ENCODE measurements at regions not wholly inside any gene's neighbourhood (a gene's known extent, or its start where the extent isn't known, plus 50 kb on each side); places are given as distances from the start of the nearest gene placed in this dataset.

DNA sequence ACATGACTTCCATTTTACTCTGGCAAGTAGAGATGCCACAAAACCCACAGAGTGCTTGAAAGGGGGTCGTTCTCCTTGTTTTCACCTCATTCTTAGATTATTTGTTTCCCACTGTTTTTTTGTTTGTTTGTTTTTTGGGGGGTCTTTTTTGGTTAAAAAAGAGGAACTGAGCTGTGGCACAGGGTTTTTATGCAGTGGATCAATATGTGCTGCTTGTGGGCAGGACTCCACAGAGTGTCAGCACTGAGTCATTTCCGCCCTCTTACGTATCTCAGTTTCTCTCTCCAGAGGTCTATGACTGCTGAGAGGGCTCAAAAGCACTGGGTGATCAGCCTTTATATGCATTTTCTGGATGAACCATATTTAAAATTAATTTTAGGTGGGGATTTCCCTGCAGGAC, 268.1 kb upstream of the GRID2 start:
- intact Hi-C loops (cut with DNase I; ENCODE audit: low total_unique reads), result no loop called here
- DNase-seq (ENCODE audit: low spot score in 2 of 2), result no peak
- WGBS, 2 donors, result 77 to 93% methylated on average over 3 of the region's 3 CpGs
- H3K4me3 ChIP-seq (ENCODE audit: low read depth, poor library complexity, severe bottlenecking), result no peak overlapping the region
- no peak for TF ChIP-seq POLR2A (IDR thresholded peaks at IDR 0.05)
- TF ChIP-seq, protein P1, sequence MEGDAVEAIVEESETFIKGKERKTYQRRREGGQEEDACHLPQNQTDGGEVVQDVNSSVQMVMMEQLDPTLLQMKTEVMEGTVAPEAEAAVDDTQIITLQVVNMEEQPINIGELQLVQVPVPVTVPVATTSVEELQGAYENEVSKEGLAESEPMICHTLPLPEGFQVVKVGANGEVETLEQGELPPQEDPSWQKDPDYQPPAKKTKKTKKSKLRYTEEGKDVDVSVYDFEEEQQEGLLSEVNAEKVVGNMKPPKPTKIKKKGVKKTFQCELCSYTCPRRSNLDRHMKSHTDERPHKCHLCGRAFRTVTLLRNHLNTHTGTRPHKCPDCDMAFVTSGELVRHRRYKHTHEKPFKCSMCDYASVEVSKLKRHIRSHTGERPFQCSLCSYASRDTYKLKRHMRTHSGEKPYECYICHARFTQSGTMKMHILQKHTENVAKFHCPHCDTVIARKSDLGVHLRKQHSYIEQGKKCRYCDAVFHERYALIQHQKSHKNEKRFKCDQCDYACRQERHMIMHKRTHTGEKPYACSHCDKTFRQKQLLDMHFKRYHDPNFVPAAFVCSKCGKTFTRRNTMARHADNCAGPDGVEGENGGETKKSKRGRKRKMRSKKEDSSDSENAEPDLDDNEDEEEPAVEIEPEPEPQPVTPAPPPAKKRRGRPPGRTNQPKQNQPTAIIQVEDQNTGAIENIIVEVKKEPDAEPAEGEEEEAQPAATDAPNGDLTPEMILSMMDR (IDR thresholded peaks at IDR 0.05), result no peak

DNA sequence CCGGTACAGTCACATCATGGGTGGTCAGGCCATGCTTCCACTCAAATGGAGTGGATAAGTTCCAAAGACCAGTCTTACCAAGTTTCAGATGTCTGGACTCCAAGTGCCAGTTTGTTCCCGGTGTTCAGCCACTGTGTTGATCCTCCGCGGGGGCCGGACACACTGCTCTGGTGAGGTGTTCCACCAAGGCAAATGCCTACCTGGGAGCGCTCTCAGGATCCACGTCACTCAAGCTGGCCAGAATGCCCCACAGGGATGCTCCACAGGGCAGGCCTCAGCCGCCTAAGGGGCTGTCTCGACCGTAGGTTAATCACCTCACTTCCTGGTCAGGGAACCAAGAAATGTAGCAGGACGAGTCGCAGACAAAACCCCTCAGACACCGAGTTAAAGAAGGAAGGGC, 258.0 kb upstream of the GRID2 start:
- no peak for DNase-seq (ENCODE audit: low spot score in 2 of 2)
- no peak for TF ChIP-seq POLR2A (IDR thresholded peaks at IDR 0.05)
- TF ChIP-seq, protein P1 (IDR thresholded peaks at IDR 0.05), result no peak
- H3K4me3 ChIP-seq (ENCODE audit: low read depth, poor library complexity, severe bottlenecking), result no peak overlapping the region
- intact Hi-C loops (cut with DNase I; ENCODE audit: low total_unique reads), result loop anchor here (1.0 kb wide), 1 partner anchor 24 kb away; no protein-coding TSS in a partner anchor
- WGBS, 2 donors, result 91 to 94% methylated on average over 12 to 13 of the region's 13 CpGs

DNA sequence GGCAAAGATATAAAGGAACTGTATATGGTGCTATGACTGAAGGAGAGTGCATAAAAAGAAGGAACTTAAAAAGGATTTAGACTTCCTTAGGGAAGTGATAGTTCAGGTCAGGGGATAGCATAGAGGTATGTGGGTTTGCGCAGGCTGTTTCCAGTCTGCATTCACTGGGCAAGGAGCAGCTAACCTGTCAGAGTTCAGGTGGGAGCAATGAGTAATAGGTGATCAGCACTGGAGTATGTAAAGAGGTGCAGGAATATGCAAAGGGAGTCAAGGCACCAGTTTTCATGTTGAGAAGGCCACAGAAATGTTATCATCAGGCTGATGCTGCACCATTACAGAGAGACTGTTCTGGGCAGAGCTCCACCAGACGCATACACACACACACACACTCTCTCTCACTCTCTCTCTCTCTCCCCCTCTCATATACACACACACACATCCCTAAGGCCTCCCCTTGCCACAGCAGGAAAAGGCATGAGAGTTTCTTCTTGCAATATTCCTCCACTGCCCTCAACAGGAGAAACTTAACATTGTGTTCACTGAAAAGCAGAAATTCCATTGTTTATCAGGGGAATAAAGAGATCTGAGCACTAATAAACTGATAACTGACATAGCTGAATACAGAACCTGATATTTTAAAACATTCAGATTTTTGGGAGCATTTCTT, 256.4 kb upstream of the GRID2 start:
- TF ChIP-seq POLR2A (IDR thresholded peaks at IDR 0.05), result no peak
- TF ChIP-seq, protein P1 (IDR thresholded peaks at IDR 0.05), result no peak
- no peak overlapping the region for H3K4me3 ChIP-seq (ENCODE audit: low read depth, poor library complexity, severe bottlenecking)
- 59 to 71% methylated on average over 2 of the region's 2 CpGs for WGBS, 2 donors
- intact Hi-C loops (cut with DNase I; ENCODE audit: low total_unique reads), result no loop called here
- DNase-seq (ENCODE audit: low spot score in 2 of 2), result no peak

DNA sequence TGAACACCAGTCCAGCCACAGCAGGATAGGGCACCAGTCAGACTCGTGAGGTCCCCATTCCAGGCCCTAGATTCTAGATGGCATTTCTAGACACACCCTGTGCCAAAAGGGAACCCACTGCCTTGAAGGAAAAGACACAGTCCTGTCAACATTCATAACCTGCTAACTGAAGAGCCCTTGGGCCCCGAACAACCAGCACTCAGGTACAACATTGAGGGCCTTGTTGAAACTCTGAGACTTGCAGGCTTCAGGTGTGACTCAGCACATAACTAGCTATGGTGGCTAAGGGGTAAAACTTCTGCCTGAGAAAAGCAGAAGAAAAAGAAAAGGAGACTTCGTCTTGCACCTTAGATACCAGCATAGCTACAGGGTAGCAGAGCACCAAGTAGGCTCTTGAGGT, 252.9 kb upstream of the GRID2 start:
- no peak overlapping the region for H3K4me3 ChIP-seq (ENCODE audit: low read depth, poor library complexity, severe bottlenecking)
- intact Hi-C loops (cut with DNase I; ENCODE audit: low total_unique reads), result no loop called here
- WGBS, 2 donors, result 83 to 91% methylated on average over 3 of the region's 3 CpGs
- DNase-seq (ENCODE audit: low spot score in 2 of 2), result no peak
- TF ChIP-seq POLR2A (IDR thresholded peaks at IDR 0.05), result no peak
- TF ChIP-seq, protein P1 (IDR thresholded peaks at IDR 0.05), result no peak

DNA sequence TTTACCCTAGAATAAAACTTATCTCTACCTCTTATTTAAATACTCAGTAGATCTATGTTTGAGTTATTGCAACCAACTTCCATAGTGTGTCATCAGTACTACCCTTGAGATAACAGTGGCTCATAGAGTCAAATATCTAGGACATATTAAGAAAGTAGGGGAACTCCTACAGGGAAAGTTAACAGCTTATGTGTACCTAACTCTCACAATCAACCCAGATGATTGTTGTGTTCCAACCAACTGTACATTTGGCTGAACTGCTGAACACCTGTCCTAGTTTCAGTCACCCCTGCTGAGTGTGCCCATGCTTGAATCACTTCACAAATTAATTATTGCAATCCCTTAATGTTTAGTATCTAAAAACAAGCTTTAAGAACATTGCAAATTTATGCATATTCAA, 244.2 kb upstream of the GRID2 start:
- no peak overlapping the region for H3K4me3 ChIP-seq (ENCODE audit: low read depth, poor library complexity, severe bottlenecking)
- no peak for DNase-seq (ENCODE audit: low spot score in 2 of 2)
- intact Hi-C loops (cut with DNase I; ENCODE audit: low total_unique reads), result no loop called here
- TF ChIP-seq, protein P1 (IDR thresholded peaks at IDR 0.05), result no peak
- TF ChIP-seq POLR2A (IDR thresholded peaks at IDR 0.05), result no peak

DNA sequence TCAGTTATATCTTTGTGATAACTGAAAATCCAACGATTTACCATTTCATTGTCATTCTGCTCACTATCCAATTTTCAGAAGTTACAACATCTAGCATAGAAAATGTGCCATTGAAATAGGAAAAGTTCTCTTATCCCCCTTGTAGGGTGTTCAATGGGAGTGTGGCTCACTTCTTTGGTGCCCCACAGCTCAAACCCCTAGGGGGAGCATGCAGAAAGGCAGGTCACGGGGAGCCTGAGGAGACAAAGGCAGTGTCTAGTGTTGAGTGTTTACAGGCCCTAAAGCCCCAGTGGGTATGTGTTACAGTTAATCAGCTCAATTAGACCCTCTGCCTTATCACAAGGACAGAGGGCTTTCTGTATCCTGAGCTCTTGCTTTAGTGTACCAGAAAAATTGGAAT, 243.4 kb upstream of the GRID2 start:
- intact Hi-C loops (cut with DNase I; ENCODE audit: low total_unique reads), result no loop called here

More for the DNA sequence above, 243.4 kb upstream of the GRID2 start:
- H3K4me3 ChIP-seq (ENCODE audit: low read depth, poor library complexity, severe bottlenecking), result no peak overlapping the region
- no peak for DNase-seq (ENCODE audit: low spot score in 2 of 2)
- WGBS, 2 donors, result 72 to 85% methylated on average over 2 of the region's 2 CpGs
- TF ChIP-seq, protein P1 (IDR thresholded peaks at IDR 0.05), result no peak
- TF ChIP-seq POLR2A (IDR thresholded peaks at IDR 0.05), result no peak
